MM.1S (cell line): ENCODE measurements at regions not wholly inside any gene's neighbourhood (a gene's known extent, or its start where the extent isn't known, plus 50 kb on each side); places are given as distances from the start of the nearest gene placed in this dataset.

Source experiments
- DNase-seq: peaks from one replicate; pipeline ENCODE4 v3.0.0-alpha.2; 2015
- H2AFZ ChIP-seq: fragments of 300-600 bp; sonication (generic); 2 replicates; pipeline ENCODE4 v1.6.0; 2016; ENCODE audit warnings: antibody characterized with exemption, low read length
- H3F3A ChIP-seq: fragments of 300-600 bp; sonication (generic); 2 replicates; pipeline ENCODE4 v1.6.1; 2016; ENCODE audit warnings: mild to moderate bottlenecking, antibody characterized with exemption, low read length, moderate library complexity, mixed read lengths; ENCODE audit not compliant: insufficient read depth
- H3K27ac ChIP-seq: fragments of 300-600 bp; sonication (generic); 2 replicates; pipeline ENCODE4 v1.5.1; 2016; ENCODE audit warnings: mild to moderate bottlenecking, low read length
- H3K27me3 ChIP-seq: fragments of 300-600 bp; sonication (generic); replicated peaks from 2 replicates; pipeline ENCODE4 v1.6.0; 2016; ENCODE audit warnings: low read length; ENCODE audit not compliant: insufficient read depth
- H3K36me3 ChIP-seq: fragments of 300-600 bp; sonication (generic); replicated peaks from 2 replicates; pipeline ENCODE4 v1.6.1; 2016; ENCODE audit warnings: mild to moderate bottlenecking, low read length, mixed read lengths; ENCODE audit not compliant: insufficient read depth
- H3K4me1 ChIP-seq: fragments of 300-600 bp; sonication (generic); 2 replicates; pipeline ENCODE4 v1.6.1; 2016; ENCODE audit warnings: low read length, mixed read lengths
- H3K4me2 ChIP-seq: fragments of 300-600 bp; sonication (generic); 2 replicates; pipeline ENCODE4 v1.6.0; 2016; ENCODE audit warnings: low read depth, low read length
- H3K4me3 ChIP-seq: fragments of 300-600 bp; sonication (generic); 2 replicates; pipeline ENCODE4 v1.5.1; 2016; ENCODE audit warnings: low read length, mixed read lengths
- H3K79me2 ChIP-seq: fragments of 300-600 bp; sonication (generic); 2 replicates; pipeline ENCODE4 v1.6.1; 2016; ENCODE audit warnings: mixed run types, low read length, mixed read lengths
- H3K9ac ChIP-seq: fragments of 300-600 bp; sonication (generic); 2 replicates; pipeline ENCODE4 v1.6.1; 2016; ENCODE audit warnings: low read length, mixed read lengths
- H3K9me2 ChIP-seq: fragments of 300-600 bp; sonication (generic); replicated peaks from 2 replicates; pipeline ENCODE4 v1.6.1; 2016; ENCODE audit warnings: mild to moderate bottlenecking, low read length, mixed read lengths; ENCODE audit not compliant: insufficient read depth
- H3K9me3 ChIP-seq: fragments of 300-600 bp; sonication (generic); replicated peaks from 2 replicates; pipeline ENCODE4 v1.6.1; 2016; ENCODE audit warnings: mild to moderate bottlenecking, low read length, mixed read lengths; ENCODE audit not compliant: insufficient read depth
- H4K20me1 ChIP-seq: fragments of 300-600 bp; sonication (generic); 2 replicates; pipeline ENCODE4 v1.6.1; 2016; ENCODE audit warnings: mild to moderate bottlenecking, low read length, moderate library complexity, mixed read lengths; ENCODE audit not compliant: insufficient read depth
- CTCF ChIP-seq: fragments of 300-600 bp; sonication (generic); IDR thresholded peaks from 2 replicates; pipeline ENCODE4 v1.5.1; 2016; ENCODE audit warnings: antibody characterized with exemption, low read length, mixed read lengths
- EZH2 ChIP-seq: fragments of 300-600 bp; sonication (generic); optimal IDR thresholded peaks from 2 replicates; pipeline ENCODE3; 2017; ENCODE audit warnings: low read depth, mild to moderate bottlenecking, antibody characterized with exemption, low read length, mixed read lengths
- EZH2phosphoT487 ChIP-seq: fragments of 300-600 bp; sonication (generic); IDR thresholded peaks from 2 replicates; pipeline ENCODE4 v1.6.1; 2018; ENCODE audit warnings: antibody characterized with exemption, low read length

GRCh38 chr13:88303605-88304004, 632.4 kb downstream of the SLITRK5 start:
- Histone ChIP-seq H3K36me3 (no peaks in the 10 kb centered on the region), H3K27me3 (no peaks in the 10 kb centered on the region), H3K9me3 (no peaks in the 10 kb centered on the region), H3K4me1 (no peaks in the 10 kb centered on the region), H3K27ac (no peak overlapping the region), H3K9ac (no peak overlapping the region), H3K79me2 (no peaks in the 10 kb centered on the region), H2AFZ (no peak overlapping the region), H3F3A (no peaks in the 10 kb centered on the region), H4K20me1 (no peaks in the 10 kb centered on the region), H3K4me2 (no peak overlapping the region), H3K9me2 (no peaks in the 10 kb centered on the region), H3K4me3 (no peak overlapping the region)
- DNase-seq, result no peak
- TF ChIP-seq EZH2 (no peak), CTCF (no peak), EZH2phosphoT487 (no peak)

- Histone ChIP-seq H3K27me3 (no peaks in the 10 kb centered on the region), H4K20me1 (no peaks in the 10 kb centered on the region)
- TF ChIP-seq EZH2phosphoT487, result no peak
- no peak for TF ChIP-seq EZH2
- TF ChIP-seq CTCF, result no peak
Measured at GRCh38 chr13:88314496-88314895, 643.3 kb downstream of the SLITRK5 start.

GRCh38 chr13:88329066-88329465, 657.9 kb downstream of the SLITRK5 start:
- no peak overlapping the region for H3K27ac ChIP-seq
- no peaks in the 10 kb centered on the region for H3K9me2 ChIP-seq
- no peak overlapping the region for H3K4me3 ChIP-seq
- H3K4me2 ChIP-seq, result no peak overlapping the region
- no peaks in the 10 kb centered on the region for H3K4me1 ChIP-seq
- DNase-seq, result no peak
- TF ChIP-seq EZH2, result no peak
- no peak for TF ChIP-seq EZH2phosphoT487
- TF ChIP-seq CTCF, result no peak
- no peak overlapping the region for H3K9ac ChIP-seq
- no peaks in the 10 kb centered on the region for H3F3A ChIP-seq
- no peaks in the 10 kb centered on the region for H3K9me3 ChIP-seq
- no peaks in the 10 kb centered on the region for H3K36me3 ChIP-seq
- H2AFZ ChIP-seq, result no peak overlapping the region
- H4K20me1 ChIP-seq, result no peaks in the 10 kb centered on the region
- H3K27me3 ChIP-seq, result no peaks in the 10 kb centered on the region
- no peaks in the 10 kb centered on the region for H3K79me2 ChIP-seq

More at GRCh38 chr13:88314496-88314895, 643.3 kb downstream of the SLITRK5 start:
- Histone ChIP-seq H3K79me2 (no peaks in the 10 kb centered on the region), H3K4me3 (no peak overlapping the region), H3K4me1 (no peaks in the 10 kb centered on the region), H3K36me3 (no peaks in the 10 kb centered on the region), H3K27ac (no peak overlapping the region), H3K9me2 (no peaks in the 10 kb centered on the region), H3K9ac (no peak overlapping the region), H3K4me2 (no peak overlapping the region), H3K9me3 (no peaks in the 10 kb centered on the region), H3F3A (no peaks in the 10 kb centered on the region), H2AFZ (no peak overlapping the region)
- no peak for DNase-seq
